ENCODE measurements at regions not wholly inside any gene's neighbourhood (a gene's known extent, or its start where the extent isn't known, plus 50 kb on each side); places are given as distances from the start of the nearest gene placed in this dataset.

DNA sequence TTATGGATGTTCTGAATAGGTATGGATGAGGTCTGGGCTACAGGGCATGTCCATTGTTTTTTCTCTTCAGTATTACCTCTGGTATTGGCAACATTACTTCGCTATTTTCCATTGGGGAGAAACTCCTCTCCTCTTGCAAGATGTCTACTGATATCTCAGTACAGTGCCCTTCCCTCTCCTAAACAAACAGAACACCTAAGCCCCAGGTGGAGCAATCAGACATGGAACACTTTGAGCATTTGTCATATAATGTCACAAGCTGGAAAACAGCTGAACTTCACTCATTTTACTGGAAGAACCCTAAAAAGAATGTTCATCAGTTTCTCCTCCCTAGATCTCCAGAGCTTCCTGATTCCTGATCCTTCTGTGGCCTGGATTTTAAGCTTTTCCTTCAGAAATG is 339.8 kb downstream of the FRK start:
- Mint-ChIP-seq H3K4me1 (ENCODE audit: low read depth) (no peaks in the 10 kb centered on the region), H3K36me3 (ENCODE audit: insufficient read depth) (no peaks in the 10 kb centered on the region), H3K4me3 (no peak overlapping the region), H3K9me3 (peaks cover 9% of the 10 kb centered on the region), H3K27me3 (ENCODE audit: low read depth) (no peaks in the 10 kb centered on the region)
- no peak for DNase-seq
- ATAC-seq = no peak

DNA sequence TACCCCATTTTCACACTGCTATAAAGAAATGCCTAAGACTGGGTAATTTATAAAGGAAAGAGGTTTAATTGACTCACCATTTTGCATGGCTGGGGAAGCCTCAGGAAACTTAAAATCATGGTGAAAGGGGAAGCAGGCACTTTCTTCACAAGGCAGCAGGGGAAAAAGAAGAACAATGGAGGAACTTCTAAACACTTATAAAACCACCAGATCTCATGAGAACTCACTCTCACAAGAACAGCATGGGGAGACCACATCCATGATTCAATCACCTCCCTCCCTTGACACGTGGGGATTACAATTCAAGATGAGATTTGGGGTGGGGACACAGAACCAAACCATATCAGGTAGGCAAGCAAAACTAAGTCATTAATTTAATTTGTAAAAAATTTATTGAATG is 343.2 kb downstream of the FRK start:
- DNase-seq = no peak
- Mint-ChIP-seq H3K4me3 (no peak overlapping the region), H3K4me1 (ENCODE audit: low read depth) (no peaks in the 10 kb centered on the region), H3K27me3 (ENCODE audit: low read depth) (no peaks in the 10 kb centered on the region), H3K36me3 (ENCODE audit: insufficient read depth) (no peaks in the 10 kb centered on the region), H3K9me3 (no peaks in the 10 kb centered on the region)
- ATAC-seq = no peak

DNA sequence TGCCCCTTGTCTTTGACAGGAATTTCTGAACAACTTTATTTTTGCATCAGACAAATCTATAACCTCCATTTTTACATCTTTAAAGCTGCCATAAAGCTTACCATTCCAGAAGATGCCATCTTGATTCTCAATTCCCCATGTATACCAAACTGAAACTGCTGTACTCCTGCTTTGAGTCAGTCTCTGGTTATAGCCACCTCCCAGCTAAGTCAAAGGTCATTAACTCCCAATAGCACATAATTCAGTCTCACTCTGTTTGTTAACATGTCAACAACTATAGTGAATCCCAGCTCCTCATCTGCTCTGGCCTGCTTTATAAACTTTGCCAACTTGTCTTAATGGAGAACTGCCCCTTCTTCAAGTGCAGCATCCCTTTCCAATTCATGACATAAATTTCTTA is 343.6 kb downstream of the FRK start:
- Mint-ChIP-seq H3K4me1 (ENCODE audit: low read depth) (no peaks in the 10 kb centered on the region), H3K9me3 (no peaks in the 10 kb centered on the region), H3K36me3 (ENCODE audit: insufficient read depth) (no peaks in the 10 kb centered on the region), H3K4me3 (no peak overlapping the region), H3K27me3 (ENCODE audit: low read depth) (no peaks in the 10 kb centered on the region)
- ATAC-seq (no peak), DNase-seq (no peak)

DNA sequence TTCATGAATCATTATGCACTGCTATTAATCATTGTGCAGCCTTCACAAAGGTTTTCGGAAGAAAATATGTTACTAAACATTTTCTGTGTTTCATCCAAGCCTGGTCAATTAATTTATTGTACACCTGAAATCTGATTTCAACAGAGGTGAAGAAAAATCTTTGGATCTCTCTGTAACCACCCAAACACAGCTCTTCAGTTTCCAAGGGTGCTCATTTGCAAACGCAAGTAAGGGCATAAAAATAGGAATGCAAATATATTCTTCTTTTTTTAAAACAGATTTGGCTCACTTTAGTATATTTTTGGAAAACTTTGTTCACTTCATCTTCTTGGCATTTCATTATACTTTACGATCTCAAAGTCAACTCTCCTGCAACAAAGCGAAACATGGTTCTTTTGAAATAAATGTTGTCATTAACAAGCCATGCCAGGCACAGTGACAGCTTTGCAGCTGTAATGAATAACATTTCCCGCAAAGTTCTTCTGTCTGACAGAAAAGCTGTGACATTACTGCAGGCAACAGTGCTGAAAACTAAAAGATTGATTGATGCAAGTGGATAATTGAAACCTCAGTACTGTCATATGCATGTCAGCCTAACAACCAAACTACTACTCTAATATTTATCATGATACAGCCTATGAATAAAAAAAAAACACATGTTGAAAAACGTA is 348.3 kb downstream of the FRK start:
- ATAC-seq = no peak
- Mint-ChIP-seq H3K36me3 (ENCODE audit: insufficient read depth) (no peaks in the 10 kb centered on the region), H3K4me1 (ENCODE audit: low read depth) (no peaks in the 10 kb centered on the region), H3K9me3 (no peaks in the 10 kb centered on the region), H3K27me3 (ENCODE audit: low read depth) (no peaks in the 10 kb centered on the region), H3K4me3 (no peak overlapping the region)
- DNase-seq = no peak

DNA sequence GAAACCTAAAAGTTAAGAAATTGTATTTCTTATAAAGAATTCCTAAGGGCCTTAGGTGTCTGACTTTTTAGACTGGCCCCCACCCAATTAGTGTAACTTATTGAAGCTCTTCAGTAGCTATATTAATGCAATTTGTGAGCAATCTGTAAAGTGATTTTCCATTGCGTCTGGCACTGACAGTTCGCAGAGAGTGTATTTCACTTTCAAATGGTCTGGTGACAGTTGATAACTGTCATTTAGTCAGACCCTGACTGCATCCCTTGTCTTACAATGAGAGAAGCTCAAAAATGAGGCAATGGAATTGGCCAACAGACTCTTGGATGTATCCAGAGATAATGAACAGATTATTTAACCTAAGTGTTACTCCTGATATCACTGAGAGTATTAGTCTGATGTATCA is 351.8 kb downstream of the FRK start:
- Mint-ChIP-seq H3K4me3 (no peak overlapping the region), H3K27me3 (ENCODE audit: low read depth) (no peaks in the 10 kb centered on the region), H3K36me3 (ENCODE audit: insufficient read depth) (no peaks in the 10 kb centered on the region), H3K4me1 (ENCODE audit: low read depth) (no peaks in the 10 kb centered on the region), H3K9me3 (no peaks in the 10 kb centered on the region)
- DNase-seq = no peak
- ATAC-seq = no peak

DNA sequence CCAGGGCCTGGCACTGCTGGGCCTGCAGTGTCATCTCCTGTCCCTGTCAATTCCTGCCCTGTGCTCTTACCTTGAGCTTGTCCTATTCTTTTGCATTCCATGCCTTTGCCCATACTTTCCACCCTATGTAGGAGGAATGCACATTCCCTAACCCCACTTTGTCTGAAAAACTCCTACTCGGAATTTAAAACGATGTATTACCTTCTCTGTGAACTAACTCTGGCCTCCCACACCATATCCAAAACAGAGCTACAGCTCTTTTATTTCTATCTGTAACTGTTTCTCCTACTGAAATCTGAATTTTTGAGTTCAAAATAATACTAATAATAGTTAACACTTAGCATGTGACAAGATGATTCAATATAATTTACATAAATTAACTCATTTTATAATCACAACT is 353.7 kb downstream of the FRK start:
- peaks cover 10% of the 10 kb centered on the region for H3K9me3 Mint-ChIP-seq
- no peaks in the 10 kb centered on the region for H3K27me3 Mint-ChIP-seq (ENCODE audit: low read depth)
- H3K4me1 Mint-ChIP-seq (ENCODE audit: low read depth) = no peaks in the 10 kb centered on the region
- ATAC-seq (no peak), DNase-seq (no peak)
- H3K36me3 Mint-ChIP-seq (ENCODE audit: insufficient read depth) = no peaks in the 10 kb centered on the region
- H3K4me3 Mint-ChIP-seq = no peak overlapping the region

DNA sequence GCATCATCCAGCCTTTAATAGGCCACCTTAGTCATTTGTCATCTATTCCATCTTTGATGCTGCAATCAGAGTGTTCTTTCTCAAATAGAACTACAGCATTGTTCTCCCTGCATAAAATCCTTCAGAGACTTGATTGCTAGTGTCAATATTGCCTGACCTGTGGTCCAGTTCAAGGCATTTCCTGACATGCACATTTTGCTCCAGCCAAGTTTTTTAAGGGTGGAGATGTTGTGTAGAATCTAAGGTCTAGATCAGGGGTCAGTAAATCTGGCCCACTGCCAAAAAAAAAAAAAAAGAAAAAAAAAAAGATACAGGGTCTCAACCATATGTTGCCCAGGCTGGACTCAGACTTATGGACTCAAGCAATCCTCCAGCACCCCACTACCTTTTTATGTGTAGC is 354.4 kb downstream of the FRK start:
- no peak for ATAC-seq
- Mint-ChIP-seq H3K4me1 (ENCODE audit: low read depth) (no peaks in the 10 kb centered on the region), H3K9me3 (peaks cover 14% of the 10 kb centered on the region), H3K27me3 (ENCODE audit: low read depth) (no peaks in the 10 kb centered on the region), H3K36me3 (ENCODE audit: insufficient read depth) (no peaks in the 10 kb centered on the region), H3K4me3 (no peak overlapping the region)
- DNase-seq = no peak

DNA sequence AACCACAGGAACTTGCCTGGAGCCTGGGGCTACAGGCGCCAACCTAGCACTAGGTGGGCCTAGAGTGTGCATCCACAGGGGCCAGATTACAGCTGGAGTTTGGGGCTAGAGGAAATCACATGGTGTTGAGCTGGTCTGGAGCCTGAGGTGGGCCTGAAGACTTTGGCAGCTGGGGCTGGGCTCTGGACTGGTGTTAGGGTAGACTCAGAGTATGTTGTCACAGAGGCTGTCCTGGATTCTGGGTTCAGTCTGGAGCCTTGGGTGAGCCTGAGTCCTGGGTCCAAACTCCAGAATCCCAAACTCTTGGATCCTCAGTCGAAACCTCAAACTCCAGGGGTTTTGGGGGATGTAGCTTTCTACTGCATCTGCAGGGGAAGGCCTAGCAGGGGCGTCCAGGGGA is 356.7 kb downstream of the FRK start:
- Mint-ChIP-seq H3K27me3 (ENCODE audit: low read depth) (no peaks in the 10 kb centered on the region), H3K36me3 (ENCODE audit: insufficient read depth) (no peaks in the 10 kb centered on the region)
- ATAC-seq = no peak

DNA sequence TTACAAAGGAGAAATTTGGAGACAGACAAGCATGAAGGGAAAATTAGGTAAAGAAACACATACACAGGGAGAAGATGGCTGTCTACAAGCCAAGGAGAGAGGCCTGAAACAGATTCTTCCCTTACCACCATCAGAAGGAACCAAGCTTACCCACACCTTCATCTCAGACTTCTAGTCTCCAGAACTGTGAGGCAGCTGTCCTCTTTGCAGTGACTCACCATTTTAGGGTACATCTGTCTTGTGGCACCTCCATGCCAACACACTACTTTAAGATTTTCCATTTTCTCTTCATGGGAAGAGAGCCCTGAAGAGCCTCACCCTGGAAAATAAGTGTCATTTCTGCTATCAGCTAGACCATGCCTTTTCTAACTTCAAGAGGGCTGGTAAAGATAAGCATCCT is 369.3 kb downstream of the FRK start:
- Mint-ChIP-seq H3K27me3 (ENCODE audit: low read depth) (no peaks in the 10 kb centered on the region), H3K4me3 (no peak overlapping the region), H3K36me3 (ENCODE audit: insufficient read depth) (no peaks in the 10 kb centered on the region), H3K9me3 (no peaks in the 10 kb centered on the region), H3K4me1 (ENCODE audit: low read depth) (no peaks in the 10 kb centered on the region)
- no peak for ATAC-seq
- no peak for DNase-seq

More for the DNA sequence above, 356.7 kb downstream of the FRK start:
- H3K4me3 Mint-ChIP-seq = no peak overlapping the region
- DNase-seq = no peak
- no peaks in the 10 kb centered on the region for H3K4me1 Mint-ChIP-seq (ENCODE audit: low read depth)
- peaks cover 14% of the 10 kb centered on the region for H3K9me3 Mint-ChIP-seq

DNA sequence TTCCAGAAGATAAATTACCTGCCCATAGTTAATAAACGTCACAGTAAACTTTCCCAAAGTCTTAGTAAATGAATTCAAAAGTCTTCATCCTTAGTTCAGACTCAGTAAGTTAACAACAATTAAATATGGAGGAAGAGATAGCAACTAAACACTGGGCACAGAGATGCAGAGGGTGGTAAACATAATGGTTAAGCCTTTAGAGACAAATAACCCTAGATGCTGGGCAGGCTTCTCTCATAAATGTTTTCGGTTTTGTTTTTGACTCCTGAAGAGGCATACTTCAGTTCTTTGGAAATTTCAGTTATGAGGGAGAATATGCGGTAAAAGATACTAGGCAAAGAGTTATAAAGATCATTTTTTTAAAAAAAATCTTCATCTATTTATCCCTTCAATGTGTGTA is 369.8 kb downstream of the FRK start:
- no peak for DNase-seq
- ATAC-seq = no peak
- Mint-ChIP-seq H3K4me1 (ENCODE audit: low read depth) (no peaks in the 10 kb centered on the region), H3K27me3 (ENCODE audit: low read depth) (no peaks in the 10 kb centered on the region), H3K4me3 (no peak overlapping the region), H3K9me3 (no peaks in the 10 kb centered on the region), H3K36me3 (ENCODE audit: insufficient read depth) (no peaks in the 10 kb centered on the region)

DNA sequence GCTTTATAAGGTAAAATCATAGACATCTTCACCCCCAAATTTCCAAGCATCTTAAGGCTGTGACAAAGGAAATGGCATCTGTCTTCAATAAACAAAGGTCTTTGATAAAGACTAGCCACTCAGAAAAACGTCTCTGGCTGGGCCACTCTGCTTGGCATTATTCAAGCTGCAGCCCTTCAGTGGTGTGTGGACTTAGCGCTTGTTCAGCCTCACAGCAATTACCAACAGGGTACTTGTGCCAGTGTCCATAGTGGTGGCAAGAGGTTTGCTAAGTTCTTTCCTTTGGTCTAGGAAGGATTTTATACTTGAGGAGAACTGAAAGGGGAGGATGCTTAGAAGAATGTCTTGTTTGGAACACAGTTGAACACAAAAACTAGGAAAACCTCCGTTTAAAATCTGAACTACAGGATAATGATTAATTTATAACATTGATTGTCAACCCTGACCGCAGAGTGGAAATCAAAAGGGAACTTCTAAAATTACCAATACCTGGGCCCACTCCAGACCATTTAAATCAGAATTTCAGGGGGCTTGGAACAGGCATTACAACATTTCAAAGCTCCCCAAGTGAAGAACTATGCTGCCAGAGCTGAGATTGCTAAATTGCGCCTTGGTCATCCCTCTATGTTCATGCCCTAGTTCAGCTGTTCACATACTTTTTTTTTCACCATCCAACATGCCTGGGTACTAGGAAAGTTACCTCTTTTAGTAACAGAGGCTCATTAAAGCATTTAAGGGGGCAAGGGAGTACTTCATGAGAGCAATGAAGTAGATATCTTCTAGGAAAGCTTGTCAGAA is 378.5 kb downstream of the FRK start:
- Mint-ChIP-seq H3K4me3 (no peak overlapping the region), H3K4me1 (ENCODE audit: low read depth) (no peaks in the 10 kb centered on the region), H3K9me3 (no peaks in the 10 kb centered on the region), H3K36me3 (ENCODE audit: insufficient read depth) (no peaks in the 10 kb centered on the region), H3K27me3 (ENCODE audit: low read depth) (no peaks in the 10 kb centered on the region)
- DNase-seq = no peak
- ATAC-seq = no peak

DNA sequence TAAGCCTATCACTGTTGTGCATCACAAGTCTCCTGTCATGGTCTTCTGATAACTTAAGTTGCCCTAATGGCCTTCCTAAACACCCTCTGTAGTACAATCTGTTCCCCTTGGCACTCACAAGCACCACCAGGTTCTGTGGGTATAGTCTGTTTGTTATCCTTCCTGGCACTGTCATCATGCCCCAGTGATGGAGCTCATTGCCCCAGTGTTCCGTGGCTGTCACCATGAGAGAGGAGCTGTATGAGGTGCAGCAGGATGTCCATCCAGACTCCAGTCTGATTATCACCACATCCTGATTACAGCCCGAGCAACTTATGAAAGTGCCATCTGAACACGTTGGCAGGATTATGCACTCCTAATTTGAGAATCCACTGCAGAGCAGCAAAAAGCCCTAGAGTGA is 380.1 kb downstream of the FRK start:
- Mint-ChIP-seq H3K9me3 (no peaks in the 10 kb centered on the region), H3K4me3 (no peak overlapping the region), H3K4me1 (ENCODE audit: low read depth) (no peaks in the 10 kb centered on the region), H3K36me3 (ENCODE audit: insufficient read depth) (no peaks in the 10 kb centered on the region), H3K27me3 (ENCODE audit: low read depth) (no peaks in the 10 kb centered on the region)
- ATAC-seq = no peak
- no peak for DNase-seq

DNA sequence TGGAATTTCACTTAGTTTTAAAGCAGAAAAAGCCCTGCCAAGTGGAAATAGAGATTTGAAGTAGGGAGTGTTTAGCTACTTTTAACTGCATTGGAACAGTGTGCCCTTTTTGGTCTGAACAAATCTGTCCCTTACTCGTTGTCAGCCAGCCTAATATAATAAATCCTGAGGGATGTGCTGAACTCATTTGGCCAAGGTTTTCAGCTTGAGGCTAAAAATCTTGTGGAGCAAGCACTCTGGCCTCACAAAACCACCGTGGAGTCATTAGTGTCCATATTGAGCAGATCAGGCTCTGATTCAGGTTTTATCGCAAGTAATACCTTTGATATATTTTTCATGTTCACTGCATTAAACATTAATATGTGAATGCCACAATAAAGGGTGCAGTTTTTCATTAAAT is 383.5 kb downstream of the FRK start:
- Mint-ChIP-seq H3K27me3 (ENCODE audit: low read depth) (no peaks in the 10 kb centered on the region), H3K36me3 (ENCODE audit: insufficient read depth) (no peaks in the 10 kb centered on the region), H3K4me3 (no peak overlapping the region), H3K9me3 (no peaks in the 10 kb centered on the region), H3K4me1 (ENCODE audit: low read depth) (no peaks in the 10 kb centered on the region)
- DNase-seq (no peak), ATAC-seq (no peak)

DNA sequence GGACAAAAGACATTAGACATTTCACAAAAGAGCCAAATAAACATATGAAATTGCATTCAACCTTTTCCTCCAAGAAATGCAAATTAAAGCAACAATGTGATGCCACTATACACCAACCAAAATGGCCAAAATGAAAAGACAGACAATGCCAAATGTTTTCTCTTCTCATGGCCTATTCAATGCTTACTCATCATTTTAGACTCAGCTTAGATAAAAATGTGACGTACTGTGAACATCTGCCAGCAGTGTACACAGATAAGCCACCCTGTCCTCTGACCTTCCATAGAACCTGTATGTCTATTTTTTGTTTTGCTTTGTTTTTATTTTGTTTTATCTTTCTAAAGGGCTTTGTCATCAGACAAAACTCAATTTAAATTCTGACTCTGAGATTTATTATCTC is 385.2 kb downstream of the FRK start:
- no peaks in the 10 kb centered on the region for H3K36me3 Mint-ChIP-seq (ENCODE audit: insufficient read depth)
- H3K27me3 Mint-ChIP-seq (ENCODE audit: low read depth) = no peaks in the 10 kb centered on the region
- H3K9me3 Mint-ChIP-seq = no peaks in the 10 kb centered on the region
- no peak overlapping the region for H3K4me3 Mint-ChIP-seq
- DNase-seq (no peak), ATAC-seq (no peak)
- no peaks in the 10 kb centered on the region for H3K4me1 Mint-ChIP-seq (ENCODE audit: low read depth)

DNA sequence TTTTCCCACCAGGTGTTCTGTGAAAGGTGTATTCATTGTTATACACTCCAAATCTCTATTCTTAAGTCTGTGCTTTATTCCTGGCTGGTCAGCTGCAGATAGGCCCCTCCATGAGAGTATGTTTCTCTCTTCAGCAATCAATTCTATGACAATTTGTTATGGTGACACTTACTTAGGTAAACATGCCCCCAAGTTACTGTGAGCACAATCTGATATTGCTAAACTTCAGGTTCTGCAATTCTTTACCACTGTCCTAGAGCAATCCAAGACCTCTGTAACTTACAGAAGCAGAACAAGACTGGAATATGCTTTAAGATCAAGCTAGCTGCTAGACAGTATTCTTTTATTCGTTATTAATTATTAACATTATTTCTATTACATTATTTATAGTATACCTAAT is 391.9 kb downstream of the FRK start:
- no peak for ATAC-seq
- H3K4me1 Mint-ChIP-seq (ENCODE audit: low read depth) = no peaks in the 10 kb centered on the region
- peaks cover 2% of the 10 kb centered on the region for H3K9me3 Mint-ChIP-seq
- no peak for DNase-seq
- no peak overlapping the region for H3K4me3 Mint-ChIP-seq
- no peaks in the 10 kb centered on the region for H3K36me3 Mint-ChIP-seq (ENCODE audit: insufficient read depth)
- H3K27me3 Mint-ChIP-seq (ENCODE audit: low read depth) = no peaks in the 10 kb centered on the region
